Ammon's horn (tissue), 1 donor: ENCODE measurements at regions not wholly inside any gene's neighbourhood (a gene's known extent, or its start where the extent isn't known, plus 50 kb on each side); places are given as distances from the start of the nearest gene placed in this dataset.
A peak's percentile ranks its signal among the peaks of the same experiment; 100 is the strongest.

Experiments used
- DNase-seq: peaks from one replicate; pipeline ENCODE4 v3.0.0-alpha.2; 2016; ENCODE audit warnings: low spot score

DNA sequence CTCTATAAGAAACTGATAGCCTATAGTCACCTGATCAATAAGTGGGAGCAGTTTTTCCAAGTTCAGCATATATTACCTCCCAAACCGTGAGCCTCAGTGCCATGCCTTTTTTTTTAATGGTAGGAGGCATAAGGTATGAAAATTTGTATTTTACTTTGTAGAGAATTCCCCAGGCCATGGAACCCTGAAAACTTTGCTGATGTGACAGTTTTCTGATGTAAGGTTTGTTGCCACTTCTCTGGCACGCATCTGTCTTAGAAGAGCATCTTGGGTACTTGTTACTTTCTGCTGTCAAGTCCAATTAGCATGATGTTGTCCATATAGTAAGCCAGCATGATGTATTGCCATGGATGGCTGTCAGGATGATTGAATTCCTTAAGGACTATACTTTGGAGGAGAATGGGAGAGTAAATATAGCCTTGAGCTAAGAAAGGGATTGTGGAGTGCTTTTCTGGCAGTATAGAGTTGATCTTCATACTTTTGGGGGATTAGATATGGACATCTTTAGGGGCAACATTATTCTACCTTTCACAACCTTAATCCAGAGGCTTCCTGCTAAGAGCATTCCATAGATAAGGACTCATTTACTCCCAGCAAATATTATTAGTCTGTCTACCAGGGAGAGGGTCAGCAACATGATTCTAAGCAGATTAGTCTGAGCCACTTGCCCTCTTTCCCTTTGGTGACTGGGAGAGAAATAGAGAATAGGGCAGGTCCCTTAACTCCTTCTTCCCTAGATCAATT lies 389.6 kb downstream of the YTHDC2 start:
- DNase-seq, result no peak

- DNase-seq, result no peak
These were observed 396.3 kb downstream of the YTHDC2 start for GRCh38 chr5:113909782-113910181.

- DNase-seq, result no peak
These were observed 404.5 kb downstream of the YTHDC2 start for GRCh38 chr5:113917997-113918396.

GRCh38 chr5:113922343-113922742 lies 408.8 kb downstream of the YTHDC2 start:
- no peak for DNase-seq

- DNase-seq, result no peak
These were observed 422.0 kb downstream of the YTHDC2 start for GRCh38 chr5:113935453-113935852.

DNA sequence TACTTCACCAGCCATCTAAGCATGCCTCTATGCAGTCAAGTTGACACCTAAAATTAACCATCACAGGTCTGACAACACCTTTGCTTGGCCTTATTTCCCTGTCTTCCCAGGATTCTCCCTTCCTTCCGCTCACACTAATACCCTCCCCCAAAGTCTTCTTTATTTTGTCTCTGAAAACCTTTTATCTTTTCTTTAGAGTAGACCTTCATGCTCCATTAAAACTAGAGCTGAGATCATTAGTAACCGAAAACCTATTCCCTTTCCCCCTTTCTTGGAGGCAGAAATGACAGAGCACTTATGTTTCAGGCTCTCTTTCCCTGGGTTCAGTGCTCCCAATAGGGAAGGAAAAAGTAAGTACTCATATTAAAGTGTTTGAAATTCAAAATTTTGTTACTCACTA lies 423.8 kb downstream of the YTHDC2 start:
- DNase-seq, result no peak

DNA sequence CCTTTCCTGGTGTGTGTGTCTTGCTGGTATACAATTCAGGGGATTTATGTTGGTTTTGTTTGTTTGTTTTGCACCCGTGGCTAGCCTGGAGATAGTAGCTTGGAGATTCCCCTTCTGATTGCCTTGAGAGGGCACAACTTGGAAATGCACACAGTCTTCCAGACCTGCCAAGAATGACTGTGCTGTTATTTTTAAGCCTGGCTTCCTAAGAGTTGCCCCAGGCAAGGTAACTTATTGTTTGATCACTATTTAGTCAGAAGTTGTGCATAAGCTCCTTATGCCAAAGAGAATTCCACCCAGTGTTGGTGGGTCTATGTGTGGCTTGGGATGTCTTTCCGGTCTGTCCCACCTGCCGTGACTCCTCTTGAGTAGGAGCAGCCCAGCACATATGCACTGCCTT lies 421.9 kb upstream of the KCNN2 start:
- no peak for DNase-seq

GRCh38 chr5:113950186-113950585 lies 411.7 kb upstream of the KCNN2 start:
- DNase-seq, result no peak

GRCh38 chr5:113965225-113965624 lies 396.6 kb upstream of the KCNN2 start:
- DNase-seq, result no peak

DNA sequence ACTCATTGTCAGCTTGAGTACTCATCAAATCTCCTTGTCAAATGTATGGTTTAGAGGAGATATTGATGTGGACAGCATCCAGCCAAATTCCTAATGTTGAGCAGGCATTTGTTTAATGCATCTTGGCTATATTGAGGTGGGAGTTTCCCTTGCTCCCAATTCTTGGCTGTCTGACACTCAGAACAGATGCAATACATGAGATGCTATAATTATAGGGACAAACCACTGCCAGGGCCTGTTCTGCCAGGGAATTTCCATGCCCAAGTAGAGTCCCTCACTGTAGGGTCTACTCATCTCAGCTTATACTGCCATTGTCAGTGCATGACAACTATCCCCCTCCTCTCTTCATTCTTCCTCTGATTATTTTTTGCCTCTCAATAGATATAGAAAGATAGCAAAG lies 392.0 kb upstream of the KCNN2 start:
- DNase-seq, result no peak

DNA sequence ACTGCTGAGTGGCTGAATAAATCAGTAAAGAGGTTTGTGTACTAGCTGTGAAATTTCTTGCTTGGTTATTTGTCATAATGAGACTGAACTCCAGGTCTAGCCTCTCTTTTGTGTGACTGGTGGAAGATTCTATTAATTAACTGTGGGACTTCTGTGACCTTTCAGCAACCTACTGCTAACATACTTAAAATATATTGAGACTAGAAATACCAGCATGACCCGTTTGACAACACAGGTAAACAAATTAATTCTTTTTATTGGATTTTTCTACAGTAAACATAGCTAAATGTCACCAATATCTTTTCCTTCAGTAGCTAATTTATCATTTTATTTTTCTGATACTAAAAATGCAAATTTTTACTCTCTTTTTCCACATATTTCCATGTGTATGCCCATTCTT lies 390.4 kb upstream of the KCNN2 start:
- DNase-seq, result no peak

DNA sequence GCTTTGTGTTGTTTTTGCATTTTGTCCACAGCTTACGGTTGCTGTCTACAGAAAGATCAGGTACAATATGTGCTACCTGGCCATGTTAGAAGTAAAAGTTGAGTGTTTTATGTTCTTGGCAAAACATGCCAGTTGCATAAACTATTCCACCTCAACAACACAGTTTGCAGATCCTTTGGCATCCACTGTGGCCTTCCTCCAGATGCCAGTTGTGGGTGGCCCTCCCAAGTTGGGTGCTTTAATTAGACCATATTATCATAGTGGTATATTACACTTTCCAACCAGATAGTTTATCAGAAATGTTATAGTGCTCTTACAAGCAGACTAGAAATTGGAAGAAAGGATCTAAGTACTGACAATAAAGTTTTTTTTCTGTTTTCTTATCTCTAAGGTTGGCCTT lies 386.9 kb upstream of the KCNN2 start:
- DNase-seq, result no peak

- no peak for DNase-seq
These were observed 376.9 kb upstream of the KCNN2 start for GRCh38 chr5:113984928-113985327.

GRCh38 chr5:113985505-113985904 lies 376.4 kb upstream of the KCNN2 start:
- no peak for DNase-seq

DNA sequence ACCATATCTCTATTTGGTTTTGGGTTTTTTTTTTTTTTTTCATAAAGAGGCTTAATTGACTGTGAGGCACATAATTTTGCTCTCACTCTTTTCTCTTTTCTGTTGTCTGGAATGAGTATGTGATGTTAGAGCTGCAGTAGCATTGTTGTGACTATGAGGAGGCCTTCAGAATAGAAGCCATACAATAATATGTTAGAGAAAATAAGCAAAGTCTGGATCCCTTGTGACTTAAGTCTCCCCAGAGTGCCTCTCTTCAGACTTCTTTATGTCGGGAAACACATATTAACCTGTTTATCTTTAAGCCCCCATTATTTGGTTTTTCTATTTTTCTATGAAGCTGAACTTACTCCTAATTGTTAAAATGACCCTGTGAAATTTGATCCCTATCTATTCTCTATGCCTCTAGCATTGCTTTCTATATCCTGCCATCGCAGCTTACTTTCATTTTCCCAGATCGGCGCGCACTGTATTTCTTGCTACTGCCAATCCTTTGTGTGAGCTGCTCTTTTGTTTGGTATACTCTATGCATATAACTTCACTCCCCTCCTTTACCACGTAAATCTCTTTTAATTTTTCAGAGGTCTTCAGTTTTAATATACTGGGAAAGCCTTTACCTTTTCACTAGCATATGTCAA lies 372.5 kb upstream of the KCNN2 start:
- no peak for DNase-seq

GRCh38 chr5:113989913-113990305 lies 372.0 kb upstream of the KCNN2 start:
- DNase-seq, result no peak

DNA sequence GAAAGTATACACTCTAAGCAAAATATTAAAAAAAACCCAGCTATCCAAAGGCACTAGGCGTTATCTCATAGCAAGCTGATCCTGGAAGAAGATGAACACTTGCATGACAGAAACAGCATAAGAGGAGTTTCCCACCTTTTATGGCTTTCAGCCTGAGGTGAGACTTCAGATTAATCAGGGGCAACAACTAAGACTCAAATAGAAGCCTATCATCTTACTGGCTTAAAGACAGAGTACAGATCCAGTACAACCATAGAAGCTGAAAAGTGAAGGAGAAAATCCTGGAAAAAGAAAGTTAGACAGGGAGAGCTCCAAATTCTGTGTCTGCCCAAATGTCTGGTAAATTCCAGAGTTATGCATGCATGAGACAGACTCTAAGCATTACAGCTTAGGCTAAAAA lies 360.8 kb upstream of the KCNN2 start:
- no peak for DNase-seq

- no peak for DNase-seq
These were observed 355.3 kb upstream of the KCNN2 start for GRCh38 chr5:114006582-114006981.

DNA sequence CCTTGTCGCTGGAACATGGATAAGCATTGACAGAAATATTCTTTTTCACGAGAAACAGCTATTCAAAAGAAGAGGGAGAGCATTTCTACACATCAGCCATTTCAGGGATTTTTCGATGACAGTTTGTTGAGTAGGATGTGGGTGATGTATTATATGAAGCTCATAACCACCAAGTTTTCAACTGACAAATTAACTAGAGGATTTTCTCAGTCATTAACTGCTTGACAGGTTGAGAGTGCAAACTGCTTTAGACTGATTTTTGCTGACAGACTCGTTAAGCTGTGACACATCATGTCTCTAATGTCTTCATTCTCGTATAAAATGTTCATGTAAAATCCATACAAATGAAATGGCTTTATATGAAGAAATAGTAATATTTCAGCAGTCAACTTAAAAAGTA lies 354.2 kb upstream of the KCNN2 start:
- DNase-seq, result no peak

DNA sequence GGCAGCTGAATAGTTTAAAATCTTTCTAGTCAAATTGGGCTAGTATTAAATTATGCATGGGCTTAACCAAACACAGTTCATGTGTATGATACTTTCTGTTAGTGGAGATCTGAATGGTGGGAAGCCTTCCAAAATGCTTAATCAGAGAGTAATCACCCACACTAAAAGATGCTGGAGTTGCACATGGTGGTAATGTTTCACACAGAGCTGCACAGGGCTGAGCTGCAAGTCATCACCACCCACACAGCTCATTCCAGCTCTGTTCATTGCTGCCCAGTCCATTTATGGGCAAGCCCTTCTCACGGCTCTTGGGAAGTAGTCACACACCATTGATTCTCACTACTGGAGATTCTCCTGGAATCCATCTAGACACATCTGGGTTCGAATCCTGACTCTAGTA lies 351.5 kb upstream of the KCNN2 start:
- DNase-seq, result peak; percentile 12

DNA sequence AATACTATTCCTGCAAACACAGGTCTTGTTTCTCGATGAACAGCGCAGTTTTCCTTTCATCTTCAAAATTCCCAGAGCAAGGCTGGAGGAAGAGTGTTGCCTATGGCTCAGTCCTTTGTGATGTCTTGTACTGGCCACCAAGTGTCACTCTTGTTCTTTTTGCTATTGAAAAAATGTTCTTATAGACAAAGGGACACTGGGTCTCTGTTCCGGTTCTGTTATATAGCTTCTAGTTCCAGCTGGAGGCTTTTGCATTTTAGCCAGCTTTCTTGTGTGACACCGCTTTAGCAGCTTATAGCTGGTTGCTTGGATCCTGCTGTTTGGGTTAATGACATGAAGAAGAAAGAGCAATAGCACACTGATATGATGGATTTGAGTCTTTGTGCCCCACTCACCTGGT lies 343.7 kb upstream of the KCNN2 start:
- DNase-seq, result peak; percentile 65

DNA sequence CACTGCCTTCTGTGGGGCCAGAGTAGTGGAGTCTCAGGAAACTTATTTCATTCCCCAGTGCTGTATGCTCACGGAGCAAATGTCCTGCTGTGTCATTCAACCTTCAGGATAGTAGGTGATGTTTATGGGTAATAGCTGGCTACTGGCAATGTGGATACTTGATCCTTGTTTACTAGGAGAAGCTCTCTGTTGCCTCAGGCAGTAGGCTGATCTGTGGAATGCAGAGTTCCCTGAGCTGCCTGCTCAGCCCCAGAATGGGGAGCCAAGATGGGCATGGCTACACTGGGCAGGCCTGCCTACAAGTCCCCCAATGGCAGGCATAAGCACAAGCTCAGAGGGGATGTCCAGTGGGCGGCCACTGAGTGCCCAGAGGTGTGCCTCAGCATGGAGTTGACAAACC lies 323.1 kb upstream of the KCNN2 start:
- DNase-seq, result no peak

- DNase-seq, result no peak
These were observed 311.8 kb upstream of the KCNN2 start for GRCh38 chr5:114050087-114050486.

- DNase-seq, result no peak
These were observed 308.5 kb upstream of the KCNN2 start for GRCh38 chr5:114053372-114053771.
